ENCODE measurements at regions not wholly inside any gene's neighbourhood (a gene's known extent, or its start where the extent isn't known, plus 50 kb on each side); places are given as distances from the start of the nearest gene placed in this dataset.

DNA sequence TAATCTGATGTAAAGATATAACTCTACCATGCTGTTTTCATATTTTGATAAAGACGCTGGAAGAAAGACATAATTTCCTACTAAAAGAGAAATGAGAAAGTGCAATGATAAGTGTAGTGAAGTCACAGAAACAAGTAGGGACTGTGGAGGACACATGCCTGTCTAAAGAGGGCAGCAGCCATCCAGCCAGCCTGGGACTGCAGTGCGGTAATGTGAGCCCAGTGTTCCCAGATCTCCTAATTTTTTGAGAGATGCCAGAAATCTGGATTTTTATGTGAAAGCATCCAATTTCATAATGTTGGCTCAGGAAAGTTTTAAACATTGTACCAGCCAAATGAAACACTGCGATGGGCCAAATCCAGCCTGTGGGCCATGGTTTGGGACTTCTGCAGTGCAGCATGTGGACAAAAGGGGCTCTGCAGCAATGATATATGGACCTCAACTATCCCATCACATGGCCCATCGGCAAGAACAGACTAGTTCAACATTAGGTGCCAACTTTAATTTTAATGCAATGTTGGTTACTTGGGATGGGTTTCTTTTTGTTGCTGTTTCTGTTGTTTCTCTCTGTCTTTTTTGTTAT is 329.5 kb downstream of the LTN1 start:
- TF ChIP-seq, protein P1, sequence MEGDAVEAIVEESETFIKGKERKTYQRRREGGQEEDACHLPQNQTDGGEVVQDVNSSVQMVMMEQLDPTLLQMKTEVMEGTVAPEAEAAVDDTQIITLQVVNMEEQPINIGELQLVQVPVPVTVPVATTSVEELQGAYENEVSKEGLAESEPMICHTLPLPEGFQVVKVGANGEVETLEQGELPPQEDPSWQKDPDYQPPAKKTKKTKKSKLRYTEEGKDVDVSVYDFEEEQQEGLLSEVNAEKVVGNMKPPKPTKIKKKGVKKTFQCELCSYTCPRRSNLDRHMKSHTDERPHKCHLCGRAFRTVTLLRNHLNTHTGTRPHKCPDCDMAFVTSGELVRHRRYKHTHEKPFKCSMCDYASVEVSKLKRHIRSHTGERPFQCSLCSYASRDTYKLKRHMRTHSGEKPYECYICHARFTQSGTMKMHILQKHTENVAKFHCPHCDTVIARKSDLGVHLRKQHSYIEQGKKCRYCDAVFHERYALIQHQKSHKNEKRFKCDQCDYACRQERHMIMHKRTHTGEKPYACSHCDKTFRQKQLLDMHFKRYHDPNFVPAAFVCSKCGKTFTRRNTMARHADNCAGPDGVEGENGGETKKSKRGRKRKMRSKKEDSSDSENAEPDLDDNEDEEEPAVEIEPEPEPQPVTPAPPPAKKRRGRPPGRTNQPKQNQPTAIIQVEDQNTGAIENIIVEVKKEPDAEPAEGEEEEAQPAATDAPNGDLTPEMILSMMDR (IDR thresholded peaks at IDR 0.05), result no peak
- TF ChIP-seq POLR2A (IDR thresholded peaks at IDR 0.05), result no peak

Measured in uterus (tissue), 2 donors.